WI38 (cell line): ENCODE measurements at regions not wholly inside any gene's neighbourhood (a gene's known extent, or its start where the extent isn't known, plus 50 kb on each side); places are given as distances from the start of the nearest gene placed in this dataset.

Experiments
- H3K4me3 ChIP-seq: 2 replicates; pipeline ENCODE4 v1.5.1; 2011; ENCODE audit warnings: low read depth, mild to moderate bottlenecking, control low read depth, low read length
- CTCF ChIP-seq: IDR thresholded peaks from 2 replicates; pipeline ENCODE4 v1.5.1; 2012; ENCODE audit warnings: low read depth, mild to moderate bottlenecking, control low read depth, low read length

GRCh38 chr3:67278015-67278618 lies 280.0 kb downstream of the KBTBD8 start:
- TF ChIP-seq CTCF, result no peak
- H3K4me3 ChIP-seq, result no peak overlapping the region

GRCh38 chr3:67286586-67286985 lies 288.5 kb downstream of the KBTBD8 start:
- H3K4me3 ChIP-seq, result no peak overlapping the region
- TF ChIP-seq CTCF, result no peak

- no peak for TF ChIP-seq CTCF
These were observed 290.5 kb downstream of the KBTBD8 start for GRCh38 chr3:67288466-67289106.

GRCh38 chr3:67289626-67290025 lies 291.5 kb downstream of the KBTBD8 start:
- no peak overlapping the region for H3K4me3 ChIP-seq
- no peak for TF ChIP-seq CTCF

More at GRCh38 chr3:67288466-67289106, 290.5 kb downstream of the KBTBD8 start:
- H3K4me3 ChIP-seq, result no peak overlapping the region

- no peak for TF ChIP-seq CTCF
These were observed 292.3 kb downstream of the KBTBD8 start for GRCh38 chr3:67290438-67290837.

GRCh38 chr3:67291287-67292252 lies 293.5 kb downstream of the KBTBD8 start:
- TF ChIP-seq CTCF, result no peak
- no peak overlapping the region for H3K4me3 ChIP-seq

More at GRCh38 chr3:67290438-67290837, 292.3 kb downstream of the KBTBD8 start:
- H3K4me3 ChIP-seq, result no peak overlapping the region
